22Rv1 (cell line): ENCODE measurements at regions not wholly inside any gene's neighbourhood (a gene's known extent, or its start where the extent isn't known, plus 50 kb on each side); places are given as distances from the start of the nearest gene placed in this dataset.

Experiments
- ZFX ChIP-seq: fragments of 450-650 bp; IDR thresholded peaks from 2 replicates; pipeline ENCODE4 v1.6.1; 2017; ENCODE audit warnings: antibody characterized with exemption, borderline replicate concordance
- TF ChIP-seq, protein P1 (sequence below): fragments of 450-650 bp; IDR thresholded peaks from 2 replicates; pipeline ENCODE4 v1.5.1; 2017; ENCODE audit warnings: mild to moderate bottlenecking

GRCh38 chr2:19759880-19760279, 141.9 kb downstream of the TTC32 start:
- TF ChIP-seq, protein P1, sequence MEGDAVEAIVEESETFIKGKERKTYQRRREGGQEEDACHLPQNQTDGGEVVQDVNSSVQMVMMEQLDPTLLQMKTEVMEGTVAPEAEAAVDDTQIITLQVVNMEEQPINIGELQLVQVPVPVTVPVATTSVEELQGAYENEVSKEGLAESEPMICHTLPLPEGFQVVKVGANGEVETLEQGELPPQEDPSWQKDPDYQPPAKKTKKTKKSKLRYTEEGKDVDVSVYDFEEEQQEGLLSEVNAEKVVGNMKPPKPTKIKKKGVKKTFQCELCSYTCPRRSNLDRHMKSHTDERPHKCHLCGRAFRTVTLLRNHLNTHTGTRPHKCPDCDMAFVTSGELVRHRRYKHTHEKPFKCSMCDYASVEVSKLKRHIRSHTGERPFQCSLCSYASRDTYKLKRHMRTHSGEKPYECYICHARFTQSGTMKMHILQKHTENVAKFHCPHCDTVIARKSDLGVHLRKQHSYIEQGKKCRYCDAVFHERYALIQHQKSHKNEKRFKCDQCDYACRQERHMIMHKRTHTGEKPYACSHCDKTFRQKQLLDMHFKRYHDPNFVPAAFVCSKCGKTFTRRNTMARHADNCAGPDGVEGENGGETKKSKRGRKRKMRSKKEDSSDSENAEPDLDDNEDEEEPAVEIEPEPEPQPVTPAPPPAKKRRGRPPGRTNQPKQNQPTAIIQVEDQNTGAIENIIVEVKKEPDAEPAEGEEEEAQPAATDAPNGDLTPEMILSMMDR, result no peak
- TF ChIP-seq ZFX, result no peak
